NCI-H1436 treated with DMSO at 0.1 percent for 48 hours (cell line): ENCODE measurements at regions not wholly inside any gene's neighbourhood (a gene's known extent, or its start where the extent isn't known, plus 50 kb on each side); places are given as distances from the start of the nearest gene placed in this dataset.

Experiments
- DNase-seq: peaks from one replicate; lab custom pipeline; 2025; lab: John Stamatoyannopoulos, UW

- no peak for DNase-seq
Measured at GRCh38 chr2:239625971-239626734, 225.3 kb upstream of the HDAC4 start.

- no peak for DNase-seq
Measured at GRCh38 chr2:239625156-239625845, 224.5 kb upstream of the HDAC4 start.

GRCh38 chr2:239621611-239622010 is 220.8 kb upstream of the HDAC4 start:
- no peak for DNase-seq

- DNase-seq, result no peak
Measured at GRCh38 chr2:239619369-239619768, 218.5 kb upstream of the HDAC4 start.

GRCh38 chr2:239616729-239617128 is 215.9 kb upstream of the HDAC4 start:
- no peak for DNase-seq

- DNase-seq, result no peak
Measured at GRCh38 chr2:239612133-239612532, 211.3 kb upstream of the HDAC4 start.

- DNase-seq, result no peak
Measured at GRCh38 chr2:239611222-239611795, 210.5 kb upstream of the HDAC4 start.

- no peak for DNase-seq
Measured at GRCh38 chr2:239610457-239611221, 209.8 kb upstream of the HDAC4 start.

GRCh38 chr2:239609607-239610310 is 208.9 kb upstream of the HDAC4 start:
- no peak for DNase-seq

GRCh38 chr2:239609162-239609561 is 208.3 kb upstream of the HDAC4 start:
- no peak for DNase-seq

GRCh38 chr2:239608723-239609122 is 207.9 kb upstream of the HDAC4 start:
- no peak for DNase-seq

GRCh38 chr2:239608260-239608659 is 207.4 kb upstream of the HDAC4 start:
- DNase-seq, result no peak

- no peak for DNase-seq
Measured at GRCh38 chr2:239607517-239608191, 206.8 kb upstream of the HDAC4 start.

- DNase-seq, result no peak
Measured at GRCh38 chr2:239606741-239607516, 206.1 kb upstream of the HDAC4 start.

- DNase-seq, result no peak
Measured at GRCh38 chr2:239605976-239606375, 205.2 kb upstream of the HDAC4 start.

- DNase-seq, result no peak
Measured at GRCh38 chr2:239605409-239605808, 204.6 kb upstream of the HDAC4 start.

GRCh38 chr2:239604861-239605260 is 204.0 kb upstream of the HDAC4 start:
- DNase-seq, result no peak

- no peak for DNase-seq
Measured at GRCh38 chr2:239603411-239604356, 202.9 kb upstream of the HDAC4 start.
